HCT116 (cell line): ENCODE measurements at regions not wholly inside any gene's neighbourhood (a gene's known extent, or its start where the extent isn't known, plus 50 kb on each side); places are given as distances from the start of the nearest gene placed in this dataset.

Experiments used
- CEBPB ChIP-seq: IDR thresholded peaks from 2 replicates; pipeline ENCODE4 v1.6.1; 2012; ENCODE audit warnings: low read depth
- EZH2 ChIP-seq: fragments of 200-600 bp; sonication (generic); IDR thresholded peaks from 2 replicates; pipeline ENCODE4 v1.6.1; 2017; ENCODE audit warnings: antibody characterized with exemption, mixed run types
- EZH2phosphoT487 ChIP-seq: fragments of 200-600 bp; IDR thresholded peaks from 2 replicates; pipeline ENCODE4 v1.6.1; 2018; ENCODE audit warnings: antibody characterized with exemption, borderline replicate concordance
- FOSL1 ChIP-seq: IDR thresholded peaks from 2 replicates; pipeline ENCODE4 v1.6.1; 2012; ENCODE audit warnings: low read depth
- POLR2AphosphoS5 ChIP-seq: IDR thresholded peaks from 2 replicates; pipeline ENCODE4 v1.6.1; 2011; ENCODE audit warnings: mild to moderate bottlenecking, low read depth, low read length, moderate library complexity
- ZFX ChIP-seq: fragments of 450-650 bp; IDR thresholded peaks from 2 replicates; pipeline ENCODE4 v1.6.1; 2017
- ZNF274 ChIP-seq: fragments of 200-500 bp; sonication (Bioruptor generic); IDR thresholded peaks from 2 replicates; pipeline ENCODE4 v1.6.1; 2014; ENCODE audit warnings: mild to moderate bottlenecking, low read depth, low read length, inconsistent platforms
- TF ChIP-seq, protein P1 (sequence below), 3 experiments: fragments of 200-600 bp in 1 of 3; sonication (generic) in 1 of 3; IDR thresholded peaks in 2 of 3; conservative IDR thresholded peaks in 1 of 3; 2 replicates each; pipeline ENCODE4 v1.5.1; 2012 to 2017; ENCODE audit warnings: low read depth in 2 of 3, low read length in 2 of 3, antibody characterized with exemption in 1 of 3, borderline replicate concordance in 1 of 3, control low read depth in 1 of 3, mild to moderate bottlenecking in 1 of 3, mixed read lengths in 1 of 3, mixed run types in 1 of 3, moderate library complexity in 1 of 3; ENCODE audit not compliant: insufficient read depth in 1 of 3
- TF ChIP-seq, protein P2 (sequence below): IDR thresholded peaks from 2 replicates; pipeline ENCODE4 v1.6.1; 2011; ENCODE audit warnings: mild to moderate bottlenecking, low read length, moderate library complexity; ENCODE audit not compliant: insufficient replicate concordance; ENCODE audit errors: extremely low read depth

DNA sequence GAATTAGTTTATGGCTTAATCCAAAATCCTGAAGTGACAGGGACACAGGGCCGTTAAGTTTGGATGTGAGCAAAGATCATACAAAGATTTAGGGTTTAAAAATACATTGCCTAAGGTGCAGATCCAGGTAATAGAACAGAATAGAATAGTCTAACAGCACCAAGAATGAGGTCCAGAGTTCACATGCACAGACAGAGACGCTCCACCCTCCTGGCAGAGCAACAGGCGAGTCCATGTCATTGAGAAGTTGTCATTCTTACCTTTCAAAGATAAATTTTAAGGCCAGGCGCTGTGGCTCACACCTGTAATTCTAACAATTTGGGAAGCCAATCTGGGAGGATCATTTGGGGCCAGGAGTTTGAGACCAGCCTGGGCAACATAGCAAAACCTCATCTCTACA is 209.1 kb upstream of the AUTS2 start:
- TF ChIP-seq, protein P1, sequence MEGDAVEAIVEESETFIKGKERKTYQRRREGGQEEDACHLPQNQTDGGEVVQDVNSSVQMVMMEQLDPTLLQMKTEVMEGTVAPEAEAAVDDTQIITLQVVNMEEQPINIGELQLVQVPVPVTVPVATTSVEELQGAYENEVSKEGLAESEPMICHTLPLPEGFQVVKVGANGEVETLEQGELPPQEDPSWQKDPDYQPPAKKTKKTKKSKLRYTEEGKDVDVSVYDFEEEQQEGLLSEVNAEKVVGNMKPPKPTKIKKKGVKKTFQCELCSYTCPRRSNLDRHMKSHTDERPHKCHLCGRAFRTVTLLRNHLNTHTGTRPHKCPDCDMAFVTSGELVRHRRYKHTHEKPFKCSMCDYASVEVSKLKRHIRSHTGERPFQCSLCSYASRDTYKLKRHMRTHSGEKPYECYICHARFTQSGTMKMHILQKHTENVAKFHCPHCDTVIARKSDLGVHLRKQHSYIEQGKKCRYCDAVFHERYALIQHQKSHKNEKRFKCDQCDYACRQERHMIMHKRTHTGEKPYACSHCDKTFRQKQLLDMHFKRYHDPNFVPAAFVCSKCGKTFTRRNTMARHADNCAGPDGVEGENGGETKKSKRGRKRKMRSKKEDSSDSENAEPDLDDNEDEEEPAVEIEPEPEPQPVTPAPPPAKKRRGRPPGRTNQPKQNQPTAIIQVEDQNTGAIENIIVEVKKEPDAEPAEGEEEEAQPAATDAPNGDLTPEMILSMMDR (IDR thresholded peaks at IDR 0.05 in 2 of 3, conservative IDR thresholded peaks at IDR 0.05 in 1 of 3; ENCODE audit: borderline replicate concordance in 1 of 3, insufficient read depth in 1 of 3, low read depth in 2 of 3, low read length in 2 of 3), result no peak
- TF ChIP-seq ZNF274 (no peak), EZH2 (no peak), EZH2phosphoT487 (no peak), ZFX (no peak), FOSL1 (no peak), POLR2AphosphoS5 (no peak), CEBPB (no peak)
- TF ChIP-seq, protein P2, sequence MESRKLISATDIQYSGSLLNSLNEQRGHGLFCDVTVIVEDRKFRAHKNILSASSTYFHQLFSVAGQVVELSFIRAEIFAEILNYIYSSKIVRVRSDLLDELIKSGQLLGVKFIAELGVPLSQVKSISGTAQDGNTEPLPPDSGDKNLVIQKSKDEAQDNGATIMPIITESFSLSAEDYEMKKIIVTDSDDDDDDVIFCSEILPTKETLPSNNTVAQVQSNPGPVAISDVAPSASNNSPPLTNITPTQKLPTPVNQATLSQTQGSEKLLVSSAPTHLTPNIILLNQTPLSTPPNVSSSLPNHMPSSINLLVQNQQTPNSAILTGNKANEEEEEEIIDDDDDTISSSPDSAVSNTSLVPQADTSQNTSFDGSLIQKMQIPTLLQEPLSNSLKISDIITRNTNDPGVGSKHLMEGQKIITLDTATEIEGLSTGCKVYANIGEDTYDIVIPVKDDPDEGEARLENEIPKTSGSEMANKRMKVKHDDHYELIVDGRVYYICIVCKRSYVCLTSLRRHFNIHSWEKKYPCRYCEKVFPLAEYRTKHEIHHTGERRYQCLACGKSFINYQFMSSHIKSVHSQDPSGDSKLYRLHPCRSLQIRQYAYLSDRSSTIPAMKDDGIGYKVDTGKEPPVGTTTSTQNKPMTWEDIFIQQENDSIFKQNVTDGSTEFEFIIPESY, result no peak
